Inflammatory macrophage treated with lipopolysaccharide for 4 hours (primary cell): ENCODE measurements at regions not wholly inside any gene's neighbourhood (a gene's known extent, or its start where the extent isn't known, plus 50 kb on each side); places are given as distances from the start of the nearest gene placed in this dataset.
A peak's percentile ranks its signal among the peaks of the same experiment; 100 is the strongest.

ENCODE experiments used
- DNase-seq: peaks from one replicate; pipeline ENCODE4 v3.0.0-alpha.2; 2020

DNA sequence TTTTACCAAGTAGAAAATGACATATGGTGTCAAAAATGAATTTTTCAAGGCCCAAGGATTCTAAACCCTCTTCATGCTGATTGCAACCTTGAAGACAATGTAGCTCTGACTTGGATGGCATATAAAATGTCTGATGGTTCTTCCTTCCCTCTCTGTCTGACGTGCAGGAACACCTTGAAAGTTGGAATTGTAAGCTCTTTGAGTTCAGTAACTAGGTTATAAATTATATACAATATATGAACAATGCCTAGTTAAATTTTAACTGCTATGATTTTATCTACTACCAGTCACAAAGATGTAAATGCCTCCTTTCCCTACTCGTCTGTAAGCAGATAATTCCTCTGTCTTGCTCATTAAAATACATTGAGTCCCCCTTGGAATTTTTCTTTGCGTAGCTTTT, 89.5 kb upstream of the TMEM17 start:
- no peak for DNase-seq

DNA sequence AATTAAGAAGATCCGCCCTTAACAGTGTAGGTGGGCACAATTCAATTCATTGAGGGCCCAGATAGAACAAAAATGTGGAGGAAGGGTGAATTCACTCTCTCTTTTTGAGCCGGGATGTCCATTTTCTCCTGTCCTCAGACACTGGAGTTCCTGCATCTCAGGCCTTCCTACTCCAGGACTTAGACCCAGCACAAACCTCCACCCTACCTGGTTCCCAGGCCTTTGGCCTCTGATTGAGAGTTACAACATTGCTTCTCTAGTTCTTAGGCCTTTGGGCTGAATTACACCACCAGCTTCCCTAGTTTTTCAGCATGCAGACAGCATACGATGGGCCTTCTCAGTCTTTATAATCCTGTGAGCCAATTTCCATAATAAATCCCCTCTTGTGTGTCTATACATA, 87.8 kb upstream of the TMEM17 start:
- DNase-seq, result no peak

- DNase-seq, result no peak
Measured at GRCh38 chr2:62591491-62591890, 85.5 kb upstream of the TMEM17 start.

- DNase-seq, result no peak
Measured at GRCh38 chr2:62589691-62590356, 83.8 kb upstream of the TMEM17 start.

DNA sequence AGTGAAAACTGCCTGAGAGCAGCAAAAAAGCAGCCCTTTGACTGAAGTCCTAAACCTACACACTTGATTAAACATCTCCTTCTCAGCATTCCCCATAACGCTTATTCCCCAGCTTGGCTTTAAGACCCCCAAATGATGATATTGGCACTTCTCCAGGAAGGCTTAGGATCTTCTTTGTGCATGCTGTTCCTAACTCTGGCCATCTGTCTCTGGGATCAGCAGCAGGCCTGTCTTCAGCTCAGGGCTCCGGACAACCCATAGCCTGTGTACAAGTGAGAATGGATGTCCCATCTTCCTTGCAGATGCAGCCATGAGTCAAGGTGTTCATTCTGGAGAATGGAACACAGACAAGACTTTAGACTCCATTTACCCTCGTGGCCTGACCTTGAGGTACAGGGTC, 81.6 kb upstream of the TMEM17 start:
- DNase-seq, result no peak

GRCh38 chr2:62586981-62587380, 81.0 kb upstream of the TMEM17 start:
- no peak for DNase-seq

GRCh38 chr2:62578803-62579640, 73.0 kb upstream of the TMEM17 start:
- peak; percentile 36 for DNase-seq

DNA sequence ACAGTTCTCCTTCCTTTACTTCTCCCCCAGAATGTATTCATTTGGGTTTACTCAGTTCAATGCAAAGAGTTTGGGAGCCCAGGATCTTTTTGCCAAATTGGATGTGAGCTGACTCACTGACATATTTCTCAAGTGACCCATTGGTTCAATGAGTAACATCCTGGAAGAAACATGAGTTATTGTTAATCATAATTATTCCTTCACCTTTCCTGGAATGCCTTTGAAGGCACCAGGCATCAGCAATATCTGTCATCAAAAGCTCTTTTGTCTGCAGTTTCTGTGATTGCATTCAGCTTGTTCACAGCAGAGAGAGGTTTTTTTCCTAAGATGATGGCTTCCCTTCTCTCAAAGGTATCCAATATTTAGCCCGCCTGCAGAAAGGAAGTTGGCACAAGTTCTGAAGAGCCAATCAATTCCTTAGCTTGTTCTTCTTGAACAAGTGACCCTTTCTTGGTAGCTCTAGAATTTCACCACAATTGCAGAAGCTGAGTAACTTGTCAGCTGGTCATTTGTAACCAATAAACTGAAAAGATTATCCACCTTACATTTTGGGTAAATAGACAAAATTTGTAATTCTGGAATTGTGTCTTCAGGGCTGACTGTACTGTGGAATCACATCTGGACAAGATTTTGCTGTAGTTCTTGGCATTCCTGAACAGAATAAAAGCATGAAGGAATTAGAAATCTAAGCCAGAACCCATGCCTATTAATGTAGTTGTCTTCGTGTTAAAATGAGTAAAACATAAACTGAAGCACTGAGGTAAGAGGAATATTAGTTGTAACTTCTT, 72.2 kb upstream of the TMEM17 start:
- no peak for DNase-seq

DNA sequence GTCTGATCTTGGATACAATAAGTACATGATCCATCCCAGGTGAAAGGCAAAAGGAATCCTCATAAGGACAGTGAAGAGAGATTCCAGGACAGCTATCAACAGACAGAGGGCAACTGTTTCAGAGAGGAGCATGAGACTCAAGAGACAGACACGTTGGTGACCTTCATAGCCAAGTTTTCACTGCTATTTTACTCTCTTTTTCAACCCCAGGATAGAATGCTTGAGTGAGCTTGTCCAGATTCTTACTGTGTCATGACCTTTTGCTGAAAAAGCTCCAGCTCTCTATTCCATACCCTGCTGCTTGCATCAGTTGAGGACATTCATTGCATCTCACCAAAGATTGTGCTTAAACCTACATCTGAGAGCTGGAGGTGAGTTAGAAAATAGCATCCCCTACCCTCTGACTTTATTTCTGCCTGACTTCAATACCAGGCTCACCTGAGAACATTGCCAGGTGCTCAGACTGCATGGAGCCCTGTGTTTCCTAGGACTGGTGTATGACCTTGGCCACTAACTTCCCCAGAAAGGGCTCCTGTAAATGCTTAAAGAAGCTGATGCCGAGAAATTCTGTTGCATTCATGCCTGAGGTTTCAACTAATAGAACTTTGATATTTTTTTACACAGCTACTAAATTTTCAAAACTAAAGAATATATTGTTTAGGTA, 70.4 kb upstream of the TMEM17 start:
- DNase-seq, result no peak

DNA sequence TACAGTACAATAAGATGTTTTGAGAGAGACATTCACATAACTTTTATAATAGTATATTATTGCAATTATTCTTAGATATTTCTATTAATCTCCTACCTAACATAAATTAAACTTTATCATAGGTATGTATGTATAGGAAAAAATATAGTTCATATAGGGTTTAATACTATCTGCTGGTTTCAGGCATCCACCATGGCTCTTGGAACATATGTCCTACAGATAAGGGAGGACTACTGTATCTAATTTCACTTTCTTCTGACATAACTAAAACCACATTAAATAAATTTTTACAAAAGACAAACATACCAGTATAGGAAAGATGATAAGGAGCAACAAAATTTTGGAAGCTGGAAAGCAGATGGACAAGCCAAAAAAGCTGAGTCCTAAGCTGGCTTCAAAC, 67.9 kb upstream of the TMEM17 start:
- DNase-seq, result no peak

DNA sequence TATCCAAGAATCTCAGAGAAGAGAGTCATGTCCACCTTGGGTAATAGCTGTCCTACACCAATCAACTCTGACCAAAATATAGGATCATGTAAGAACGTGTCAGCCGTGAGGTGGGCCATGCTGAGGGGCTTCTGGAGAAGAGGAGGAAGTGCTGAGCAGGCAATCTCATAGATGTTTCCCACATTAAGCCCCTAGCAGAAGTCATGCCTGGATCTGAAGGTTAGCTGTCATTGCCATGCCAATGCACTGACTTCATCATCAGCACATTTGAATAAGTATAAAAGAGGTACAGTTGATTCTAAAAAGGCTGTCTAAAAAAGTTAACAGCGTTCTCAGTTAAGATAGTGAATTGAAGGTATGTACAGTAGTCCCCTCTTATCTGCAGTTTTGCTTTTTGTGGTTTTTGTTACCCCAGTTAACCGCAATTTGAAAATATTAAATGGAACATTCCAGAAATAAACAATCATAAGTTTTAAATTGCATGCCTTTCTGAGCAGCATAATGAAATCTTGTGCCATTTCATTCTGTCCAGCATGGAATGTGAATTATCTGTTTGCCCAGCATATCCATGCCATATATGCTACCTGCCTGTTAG, 67.2 kb upstream of the TMEM17 start:
- no peak for DNase-seq

DNA sequence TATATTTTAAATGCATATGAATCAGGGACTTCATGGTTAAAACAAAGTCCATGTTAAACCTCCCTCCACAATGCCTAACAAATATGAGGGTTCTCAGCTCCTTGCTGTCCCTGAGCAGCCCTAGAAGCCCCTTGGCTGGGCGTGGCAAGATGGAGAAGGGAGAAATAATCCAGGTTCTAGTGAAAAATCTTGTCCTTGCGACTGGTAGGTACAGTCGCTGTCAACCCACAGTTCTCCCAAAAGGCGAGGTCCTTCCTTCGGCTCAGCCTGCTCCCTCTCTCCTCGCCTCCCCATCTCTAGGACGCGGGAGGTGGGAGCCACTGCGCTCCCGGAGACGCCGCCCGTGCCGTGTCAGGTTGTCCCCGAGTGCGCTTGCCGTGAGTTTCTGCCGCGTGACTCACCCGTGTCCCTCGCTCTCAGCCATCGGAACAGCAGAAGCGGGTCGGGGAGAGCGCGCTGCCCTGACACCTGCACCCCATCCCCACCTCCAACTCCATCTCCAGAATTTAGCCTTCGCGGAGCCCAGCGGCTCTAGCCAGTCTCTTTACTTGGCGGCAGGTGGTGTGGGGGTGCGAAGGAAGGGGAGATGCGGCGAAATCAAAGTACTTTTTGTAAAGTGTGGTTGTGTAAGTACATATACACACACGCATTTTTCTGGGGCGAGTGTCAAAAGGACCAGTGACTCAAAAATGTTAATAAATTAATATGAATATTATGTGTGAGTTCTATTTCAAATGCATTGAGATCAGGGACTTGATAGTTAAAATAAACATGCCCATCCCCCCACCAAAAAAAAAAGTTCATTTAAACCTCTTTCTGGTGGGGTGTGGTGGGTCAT, 65.1 kb upstream of the TMEM17 start:
- DNase-seq, result no peak

- no peak for DNase-seq
Measured at GRCh38 chr2:62569907-62570841, 64.2 kb upstream of the TMEM17 start.

GRCh38 chr2:62568983-62569837, 63.2 kb upstream of the TMEM17 start:
- no peak for DNase-seq

DNA sequence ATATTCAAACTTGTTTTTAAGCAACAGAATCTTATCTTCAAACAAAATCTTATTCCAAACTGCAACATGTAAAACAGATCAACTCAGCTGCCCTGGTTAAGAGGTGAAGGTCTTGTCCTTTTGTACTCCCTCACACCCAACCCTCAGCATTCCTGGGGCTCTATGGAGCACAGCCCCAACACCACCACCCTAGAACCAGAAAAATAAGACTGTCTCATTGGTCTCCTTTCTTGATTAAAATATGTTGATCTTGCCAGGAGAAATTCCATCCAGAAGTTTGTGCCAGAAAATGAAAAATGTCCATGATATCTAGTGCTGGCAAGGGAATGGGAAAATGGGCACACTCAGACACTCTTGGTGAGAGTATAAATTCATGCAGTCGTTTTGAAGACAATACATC, 62.1 kb upstream of the TMEM17 start:
- no peak for DNase-seq

DNA sequence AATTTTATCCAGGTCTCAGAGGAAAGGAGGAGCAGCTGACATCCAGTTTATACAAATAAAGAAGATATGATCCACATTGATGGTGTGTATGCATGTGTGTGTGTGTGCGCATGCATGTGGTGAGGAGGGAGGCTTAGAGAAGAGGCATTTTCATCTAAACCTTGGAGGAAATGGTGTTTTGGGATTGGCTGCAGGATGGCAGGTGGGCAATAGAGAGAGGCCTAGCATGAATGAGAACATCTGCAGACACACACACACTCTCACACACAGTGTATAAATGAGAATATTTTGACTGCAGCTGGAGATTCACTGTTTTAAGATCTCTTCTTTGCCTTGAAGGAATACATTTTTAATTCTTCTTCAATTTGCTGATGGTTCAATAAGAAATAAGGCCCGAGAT, 61.7 kb upstream of the TMEM17 start:
- DNase-seq, result no peak

- DNase-seq, result no peak
Measured at GRCh38 chr2:62566847-62567246, 60.9 kb upstream of the TMEM17 start.

DNA sequence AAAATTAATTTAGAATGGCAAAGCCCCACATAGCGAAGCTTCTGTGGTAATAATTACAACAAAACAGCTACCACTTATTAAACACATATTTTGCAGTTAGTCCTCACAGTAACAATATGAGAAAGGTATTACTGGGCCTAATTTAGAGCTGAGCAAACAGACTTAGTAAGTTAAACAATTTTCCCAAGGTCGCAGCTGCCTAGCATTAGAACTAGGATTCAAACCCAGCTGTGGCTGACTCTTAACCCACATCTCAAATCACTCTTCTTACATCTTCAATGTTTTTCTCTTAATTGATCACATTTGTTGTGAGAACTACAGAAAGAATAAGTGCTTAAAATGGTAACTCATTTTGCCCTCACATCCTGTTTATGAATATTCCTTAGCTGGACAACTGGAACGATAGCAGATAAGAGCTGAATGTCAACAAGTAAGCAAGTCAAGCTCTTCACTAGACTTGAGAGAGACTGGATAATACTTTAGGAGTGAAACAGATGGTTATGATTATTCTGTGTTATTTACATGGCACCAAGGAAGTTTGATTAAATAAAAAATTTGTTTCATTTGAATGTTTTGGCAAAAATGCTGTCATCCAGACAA, 59.4 kb upstream of the TMEM17 start:
- no peak for DNase-seq
